ENCODE measurements at regions not wholly inside any gene's neighbourhood (a gene's known extent, or its start where the extent isn't known, plus 50 kb on each side); places are given as distances from the start of the nearest gene placed in this dataset.

GRCh38 chr22:27311698-27312550, 489.6 kb downstream of the MN1 start:
- H3K4me3 ChIP-seq (ENCODE audit: low read depth, low read length) = no peak overlapping the region
- TF ChIP-seq CTCF (IDR thresholded peaks at IDR 0.05; ENCODE audit: low read depth, low read length, missing control alignments) = no peak
- no peak for DNase-seq (ENCODE audit: low read depth)

- TF ChIP-seq CTCF (IDR thresholded peaks at IDR 0.05; ENCODE audit: low read depth, low read length, missing control alignments) = no peak
- H3K4me3 ChIP-seq (ENCODE audit: low read depth, low read length) = no peak overlapping the region
- no peak for DNase-seq (ENCODE audit: low read depth)
Observed at GRCh38 chr22:27312565-27312964, 489.0 kb downstream of the MN1 start.

- DNase-seq (ENCODE audit: low read depth) = no peak
- no peak overlapping the region for H3K4me3 ChIP-seq (ENCODE audit: low read depth, low read length)
Observed at GRCh38 chr22:27312966-27313855, 488.3 kb downstream of the MN1 start.

GRCh38 chr22:27314276-27314807, 487.2 kb downstream of the MN1 start:
- no peak overlapping the region for H3K4me3 ChIP-seq (ENCODE audit: low read depth, low read length)
- DNase-seq (ENCODE audit: low read depth) = no peak
- TF ChIP-seq CTCF (IDR thresholded peaks at IDR 0.05; ENCODE audit: low read depth, low read length, missing control alignments) = no peak

More at GRCh38 chr22:27312966-27313855, 488.3 kb downstream of the MN1 start:
- no peak for TF ChIP-seq CTCF (IDR thresholded peaks at IDR 0.05; ENCODE audit: low read depth, low read length, missing control alignments)

- no peak for TF ChIP-seq CTCF (IDR thresholded peaks at IDR 0.05; ENCODE audit: low read depth, low read length, missing control alignments)
- DNase-seq (ENCODE audit: low read depth) = no peak
Observed at GRCh38 chr22:27315833-27316232, 485.7 kb downstream of the MN1 start.

GRCh38 chr22:27317096-27317495, 484.5 kb downstream of the MN1 start:
- TF ChIP-seq CTCF (IDR thresholded peaks at IDR 0.05; ENCODE audit: low read depth, low read length, missing control alignments) = no peak
- no peak for DNase-seq (ENCODE audit: low read depth)
- no peak overlapping the region for H3K4me3 ChIP-seq (ENCODE audit: low read depth, low read length)

More at GRCh38 chr22:27315833-27316232, 485.7 kb downstream of the MN1 start:
- no peak overlapping the region for H3K4me3 ChIP-seq (ENCODE audit: low read depth, low read length)
